ENCODE measurements at regions not wholly inside any gene's neighbourhood (a gene's known extent, or its start where the extent isn't known, plus 50 kb on each side); places are given as distances from the start of the nearest gene placed in this dataset.

DNA sequence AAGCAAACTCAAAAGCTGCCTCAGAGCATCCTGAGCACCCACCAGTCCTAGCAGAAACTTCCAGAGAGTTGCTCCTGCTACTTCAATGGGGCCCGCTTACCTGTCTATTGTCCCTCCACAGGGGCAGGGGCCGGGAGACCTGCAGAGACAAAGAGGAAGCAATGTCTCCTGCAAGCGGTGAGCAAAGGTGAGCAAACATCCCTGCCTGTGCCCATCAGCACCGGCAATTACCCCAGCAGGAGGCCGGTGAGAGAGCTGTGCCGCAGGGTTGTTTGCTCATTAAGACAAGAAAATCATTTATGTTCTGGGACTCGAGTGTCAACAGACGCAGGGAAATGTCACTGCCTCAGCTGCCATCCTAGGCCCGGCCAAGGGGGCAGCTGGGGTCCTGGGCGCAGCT lies 53.8 kb upstream of the TARDBP start:
- Histone ChIP-seq H3K4me3 (replicated peaks; ENCODE audit: low read depth, low read length) (no peak overlapping the region), H3K27me3 (replicated peaks; ENCODE audit: control insufficient read depth, insufficient read depth, low read length) (no peaks in the 10 kb centered on the region), H3K36me3 (ENCODE audit: control insufficient read depth, insufficient read depth, low read length) (no peaks in the 10 kb centered on the region)
- no peak for DNase-seq (ENCODE audit: extremely low read depth, insufficient read length)
- TF ChIP-seq, protein P1, sequence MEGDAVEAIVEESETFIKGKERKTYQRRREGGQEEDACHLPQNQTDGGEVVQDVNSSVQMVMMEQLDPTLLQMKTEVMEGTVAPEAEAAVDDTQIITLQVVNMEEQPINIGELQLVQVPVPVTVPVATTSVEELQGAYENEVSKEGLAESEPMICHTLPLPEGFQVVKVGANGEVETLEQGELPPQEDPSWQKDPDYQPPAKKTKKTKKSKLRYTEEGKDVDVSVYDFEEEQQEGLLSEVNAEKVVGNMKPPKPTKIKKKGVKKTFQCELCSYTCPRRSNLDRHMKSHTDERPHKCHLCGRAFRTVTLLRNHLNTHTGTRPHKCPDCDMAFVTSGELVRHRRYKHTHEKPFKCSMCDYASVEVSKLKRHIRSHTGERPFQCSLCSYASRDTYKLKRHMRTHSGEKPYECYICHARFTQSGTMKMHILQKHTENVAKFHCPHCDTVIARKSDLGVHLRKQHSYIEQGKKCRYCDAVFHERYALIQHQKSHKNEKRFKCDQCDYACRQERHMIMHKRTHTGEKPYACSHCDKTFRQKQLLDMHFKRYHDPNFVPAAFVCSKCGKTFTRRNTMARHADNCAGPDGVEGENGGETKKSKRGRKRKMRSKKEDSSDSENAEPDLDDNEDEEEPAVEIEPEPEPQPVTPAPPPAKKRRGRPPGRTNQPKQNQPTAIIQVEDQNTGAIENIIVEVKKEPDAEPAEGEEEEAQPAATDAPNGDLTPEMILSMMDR (IDR thresholded peaks at IDR 0.05; ENCODE audit: insufficient read depth, low read length, poor library complexity, severe bottlenecking) = no peak

GRCh38 chr1:10960411-10961299 lies 51.8 kb upstream of the TARDBP start:
- no peaks in the 10 kb centered on the region for H3K36me3 ChIP-seq (ENCODE audit: control insufficient read depth, insufficient read depth, low read length)
- H3K27me3 ChIP-seq (replicated peaks; ENCODE audit: control insufficient read depth, insufficient read depth, low read length) = no peaks in the 10 kb centered on the region
- TF ChIP-seq, protein P1 (IDR thresholded peaks at IDR 0.05; ENCODE audit: insufficient read depth, low read length, poor library complexity, severe bottlenecking) = peak; percentile 90
- peak; percentile 71 for DNase-seq (ENCODE audit: extremely low read depth, insufficient read length)
- H3K4me3 ChIP-seq (replicated peaks; ENCODE audit: low read depth, low read length) = no peak overlapping the region

- no peak for DNase-seq (ENCODE audit: extremely low read depth, insufficient read length)
- H3K27me3 ChIP-seq (replicated peaks; ENCODE audit: control insufficient read depth, insufficient read depth, low read length) = no peaks in the 10 kb centered on the region
- H3K36me3 ChIP-seq (ENCODE audit: control insufficient read depth, insufficient read depth, low read length) = no peaks in the 10 kb centered on the region
- H3K4me3 ChIP-seq (replicated peaks; ENCODE audit: low read depth, low read length) = no peak overlapping the region
- TF ChIP-seq, protein P1 (IDR thresholded peaks at IDR 0.05; ENCODE audit: insufficient read depth, low read length, poor library complexity, severe bottlenecking) = no peak
These were observed 51.1 kb upstream of the TARDBP start for GRCh38 chr1:10961300-10961833.

DNA sequence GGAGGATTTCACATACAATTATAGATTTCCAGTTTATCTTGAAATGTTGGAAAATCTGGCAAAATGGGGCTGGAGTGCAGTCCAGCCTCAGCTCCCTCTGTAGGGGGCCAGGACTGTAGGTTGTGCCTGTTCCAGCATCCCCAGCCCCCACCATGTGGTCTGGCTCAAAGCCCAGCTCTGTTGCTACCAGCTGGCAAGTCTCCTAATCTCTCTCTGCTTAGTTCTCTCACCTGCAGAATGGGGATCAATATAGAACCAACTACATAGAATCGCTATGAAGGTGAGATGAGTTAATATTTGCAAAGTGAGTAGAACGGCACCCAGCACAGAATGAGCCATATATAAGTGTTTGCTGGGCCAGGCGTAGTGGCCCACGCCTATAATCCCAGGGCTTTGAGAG lies 50.0 kb upstream of the TARDBP start:
- TF ChIP-seq, protein P1 (IDR thresholded peaks at IDR 0.05; ENCODE audit: insufficient read depth, low read length, poor library complexity, severe bottlenecking) = no peak
- no peaks in the 10 kb centered on the region for H3K36me3 ChIP-seq (ENCODE audit: control insufficient read depth, insufficient read depth, low read length)
- H3K27me3 ChIP-seq (replicated peaks; ENCODE audit: control insufficient read depth, insufficient read depth, low read length) = no peaks in the 10 kb centered on the region
- H3K4me3 ChIP-seq (replicated peaks; ENCODE audit: low read depth, low read length) = no peak overlapping the region
- no peak for DNase-seq (ENCODE audit: extremely low read depth, insufficient read length)
